ENCODE measurements at regions not wholly inside any gene's neighbourhood (a gene's known extent, or its start where the extent isn't known, plus 50 kb on each side); places are given as distances from the start of the nearest gene placed in this dataset.
"Not testable (repeated sequence)": the region's sequence is repeated elsewhere in the genome, so short reads cannot be mapped to it uniquely, and the experiment has no call there.

GRCh38 chr2:147165697-147166382, 679.0 kb upstream of the ACVR2A start:
- Histone ChIP-seq H3K4me1 (ENCODE audit: control insufficient read depth, insufficient read depth, low read length) (no peaks in the 10 kb centered on the region), H3K36me3 (ENCODE audit: control insufficient read depth, insufficient read depth, low read length) (no peaks in the 10 kb centered on the region), H3K4me3 (ENCODE audit: low read depth, low read length) (no peak overlapping the region), H3K27ac (ENCODE audit: low read depth, low read length) (no peak overlapping the region), H3K27me3 (ENCODE audit: control insufficient read depth, insufficient read depth, low read length) (no peaks in the 10 kb centered on the region), H3K9me3 (ENCODE audit: control insufficient read depth, insufficient read depth, low read length) (no peaks in the 10 kb centered on the region)
- no peak for DNase-seq (ENCODE audit: low read depth in 4 of 6, low spot score in 6 of 6)
- WGBS (ENCODE audit: insufficient coverage) = no CpG with 5 or more reads among the region's 2 CpGs

GRCh38 chr2:147164563-147164962, 680.3 kb upstream of the ACVR2A start:
- Histone ChIP-seq H3K4me1 (ENCODE audit: control insufficient read depth, insufficient read depth, low read length) (no peaks in the 10 kb centered on the region), H3K36me3 (ENCODE audit: control insufficient read depth, insufficient read depth, low read length) (no peaks in the 10 kb centered on the region), H3K4me3 (ENCODE audit: low read depth, low read length) (no peak overlapping the region), H3K9me3 (ENCODE audit: control insufficient read depth, insufficient read depth, low read length) (no peaks in the 10 kb centered on the region), H3K27ac (ENCODE audit: low read depth, low read length) (no peak overlapping the region), H3K27me3 (ENCODE audit: control insufficient read depth, insufficient read depth, low read length) (no peaks in the 10 kb centered on the region)
- WGBS (ENCODE audit: insufficient coverage) = 94% methylated on average over 4 of the region's 4 CpGs
- no peak for DNase-seq (ENCODE audit: low read depth in 4 of 6, low spot score in 6 of 6)

GRCh38 chr2:147161746-147162145, 683.1 kb upstream of the ACVR2A start:
- Histone ChIP-seq H3K27me3 (ENCODE audit: control insufficient read depth, insufficient read depth, low read length) (no peaks in the 10 kb centered on the region), H3K4me1 (ENCODE audit: control insufficient read depth, insufficient read depth, low read length) (no peaks in the 10 kb centered on the region)
- no peak for DNase-seq (ENCODE audit: low read depth in 4 of 6, low spot score in 6 of 6)

GRCh38 chr2:147156970-147157369, 687.9 kb upstream of the ACVR2A start:
- no peak for DNase-seq (ENCODE audit: low read depth in 4 of 6, low spot score in 6 of 6)
- Histone ChIP-seq H3K4me3 (ENCODE audit: low read depth, low read length) (no peak overlapping the region), H3K36me3 (ENCODE audit: control insufficient read depth, insufficient read depth, low read length) (no peaks in the 10 kb centered on the region), H3K4me1 (ENCODE audit: control insufficient read depth, insufficient read depth, low read length) (no peaks in the 10 kb centered on the region), H3K9me3 (ENCODE audit: control insufficient read depth, insufficient read depth, low read length) (no peaks in the 10 kb centered on the region), H3K27ac (ENCODE audit: low read depth, low read length) (no peak overlapping the region), H3K27me3 (ENCODE audit: control insufficient read depth, insufficient read depth, low read length) (no peaks in the 10 kb centered on the region)
- WGBS (ENCODE audit: insufficient coverage) = 100% methylated on average over 3 of the region's 3 CpGs

More at GRCh38 chr2:147161746-147162145, 683.1 kb upstream of the ACVR2A start:
- Histone ChIP-seq H3K9me3 (ENCODE audit: control insufficient read depth, insufficient read depth, low read length) (no peaks in the 10 kb centered on the region), H3K36me3 (ENCODE audit: control insufficient read depth, insufficient read depth, low read length) (no peaks in the 10 kb centered on the region), H3K27ac (ENCODE audit: low read depth, low read length) (no peak overlapping the region), H3K4me3 (ENCODE audit: low read depth, low read length) (no peak overlapping the region)

- 92% methylated on average over 4 of the region's 4 CpGs for WGBS (ENCODE audit: insufficient coverage)
- H3K27ac ChIP-seq (ENCODE audit: low read depth, low read length) = no peak overlapping the region
- H3K4me1 ChIP-seq (ENCODE audit: control insufficient read depth, insufficient read depth, low read length) = no peaks in the 10 kb centered on the region
- no peaks in the 10 kb centered on the region for H3K27me3 ChIP-seq (ENCODE audit: control insufficient read depth, insufficient read depth, low read length)
- DNase-seq (ENCODE audit: low read depth in 4 of 6, low spot score in 6 of 6) = no peak
- no peaks in the 10 kb centered on the region for H3K36me3 ChIP-seq (ENCODE audit: control insufficient read depth, insufficient read depth, low read length)
- H3K4me3 ChIP-seq (ENCODE audit: low read depth, low read length) = no peak overlapping the region
- no peaks in the 10 kb centered on the region for H3K9me3 ChIP-seq (ENCODE audit: control insufficient read depth, insufficient read depth, low read length)
Measured at GRCh38 chr2:147150241-147150635, 694.6 kb upstream of the ACVR2A start.

GRCh38 chr2:147149575-147150240, 695.1 kb upstream of the ACVR2A start:
- no peak overlapping the region for H3K4me3 ChIP-seq (ENCODE audit: low read depth, low read length)
- no peaks in the 10 kb centered on the region for H3K36me3 ChIP-seq (ENCODE audit: control insufficient read depth, insufficient read depth, low read length)
- no peaks in the 10 kb centered on the region for H3K4me1 ChIP-seq (ENCODE audit: control insufficient read depth, insufficient read depth, low read length)
- H3K27ac ChIP-seq (ENCODE audit: low read depth, low read length) = no peak overlapping the region
- WGBS (ENCODE audit: insufficient coverage) = 93% methylated on average over 11 of the region's 16 CpGs
- DNase-seq (ENCODE audit: low read depth in 4 of 6, low spot score in 6 of 6) = no peak
- H3K27me3 ChIP-seq (ENCODE audit: control insufficient read depth, insufficient read depth, low read length) = no peaks in the 10 kb centered on the region
- no peaks in the 10 kb centered on the region for H3K9me3 ChIP-seq (ENCODE audit: control insufficient read depth, insufficient read depth, low read length)

GRCh38 chr2:147147802-147148201, 697.0 kb upstream of the ACVR2A start:
- WGBS (ENCODE audit: insufficient coverage) = no CpG with 5 or more reads among the region's 2 CpGs
- no peaks in the 10 kb centered on the region for H3K4me1 ChIP-seq (ENCODE audit: control insufficient read depth, insufficient read depth, low read length)
- no peak overlapping the region for H3K4me3 ChIP-seq (ENCODE audit: low read depth, low read length)
- no peak overlapping the region for H3K27ac ChIP-seq (ENCODE audit: low read depth, low read length)
- DNase-seq (ENCODE audit: low read depth in 4 of 6, low spot score in 6 of 6) = no peak
- no peaks in the 10 kb centered on the region for H3K27me3 ChIP-seq (ENCODE audit: control insufficient read depth, insufficient read depth, low read length)
- H3K9me3 ChIP-seq (ENCODE audit: control insufficient read depth, insufficient read depth, low read length) = no peaks in the 10 kb centered on the region
- H3K36me3 ChIP-seq (ENCODE audit: control insufficient read depth, insufficient read depth, low read length) = no peaks in the 10 kb centered on the region

GRCh38 chr2:147141930-147142329, 702.9 kb upstream of the ACVR2A start:
- Histone ChIP-seq H3K9me3 (ENCODE audit: control insufficient read depth, insufficient read depth, low read length) (no peaks in the 10 kb centered on the region), H3K4me3 (ENCODE audit: low read depth, low read length) (no peak overlapping the region), H3K27me3 (ENCODE audit: control insufficient read depth, insufficient read depth, low read length) (no peaks in the 10 kb centered on the region), H3K4me1 (ENCODE audit: control insufficient read depth, insufficient read depth, low read length) (no peaks in the 10 kb centered on the region), H3K27ac (ENCODE audit: low read depth, low read length) (no peak overlapping the region), H3K36me3 (ENCODE audit: control insufficient read depth, insufficient read depth, low read length) (no peaks in the 10 kb centered on the region)
- no CpG with 5 or more reads among the region's 4 CpGs for WGBS (ENCODE audit: insufficient coverage)
- no peak for DNase-seq (ENCODE audit: low read depth in 4 of 6, low spot score in 6 of 6)

- not testable (repeated sequence) for H3K4me1 ChIP-seq (ENCODE audit: control insufficient read depth, insufficient read depth, low read length); H3K9me3 ChIP-seq (ENCODE audit: control insufficient read depth, insufficient read depth, low read length); H3K27ac ChIP-seq (ENCODE audit: low read depth, low read length); H3K4me3 ChIP-seq (ENCODE audit: low read depth, low read length); H3K36me3 ChIP-seq (ENCODE audit: control insufficient read depth, insufficient read depth, low read length); H3K27me3 ChIP-seq (ENCODE audit: control insufficient read depth, insufficient read depth, low read length); DNase-seq (ENCODE audit: low read depth in 4 of 6, low spot score in 6 of 6)
- no CpG with 5 or more reads among the region's 2 CpGs for WGBS (ENCODE audit: insufficient coverage)
Measured at GRCh38 chr2:147139732-147140131, 705.1 kb upstream of the ACVR2A start.

GRCh38 chr2:147137711-147138110, 707.1 kb upstream of the ACVR2A start:
- WGBS (ENCODE audit: insufficient coverage) = 71% methylated on average over 3 of the region's 3 CpGs
- no peak for DNase-seq (ENCODE audit: low read depth in 4 of 6, low spot score in 6 of 6)
- Histone ChIP-seq H3K9me3 (ENCODE audit: control insufficient read depth, insufficient read depth, low read length) (no peaks in the 10 kb centered on the region), H3K27me3 (ENCODE audit: control insufficient read depth, insufficient read depth, low read length) (no peaks in the 10 kb centered on the region), H3K36me3 (ENCODE audit: control insufficient read depth, insufficient read depth, low read length) (no peaks in the 10 kb centered on the region), H3K4me3 (ENCODE audit: low read depth, low read length) (no peak overlapping the region), H3K4me1 (ENCODE audit: control insufficient read depth, insufficient read depth, low read length) (no peaks in the 10 kb centered on the region), H3K27ac (ENCODE audit: low read depth, low read length) (no peak overlapping the region)
